ENCODE measurements at regions not wholly inside any gene's neighbourhood (a gene's known extent, or its start where the extent isn't known, plus 50 kb on each side); places are given as distances from the start of the nearest gene placed in this dataset.

GRCh38 chr18:64384101-64384500 is 235.2 kb upstream of the LINC00305 start:
- Histone ChIP-seq H3K9me3 (ENCODE audit: low read length) (peaks cover 40% of the 10 kb centered on the region), H2AFZ (ENCODE audit: low read length) (no peak overlapping the region), H3K79me2 (ENCODE audit: insufficient read depth, low read length) (no peaks in the 10 kb centered on the region), H3K27ac (ENCODE audit: extremely low read length, insufficient read depth, low read length) (no peak overlapping the region), H4K20me1 (ENCODE audit: insufficient read depth, low read length) (no peaks in the 10 kb centered on the region), H3K4me3 (replicated peaks in 1 of 3; ENCODE audit: insufficient read depth in 1 of 3, low read depth in 2 of 3, low read length in 3 of 3) (no peak overlapping the region), H3K27me3 (ENCODE audit: control insufficient read depth in 1 of 2, insufficient read depth in 2 of 2, low read length in 2 of 2) (no peaks in the 10 kb centered on the region), H3K4me1 (ENCODE audit: insufficient read depth, low read length) (no peaks in the 10 kb centered on the region), H3K4me2 (ENCODE audit: low read depth, low read length) (no peak overlapping the region), H3K36me3 (replicated peaks in 1 of 2; ENCODE audit: control insufficient read depth in 1 of 2, insufficient read depth in 2 of 2, low read length in 2 of 2) (no peaks in the 10 kb centered on the region), H3K9ac (ENCODE audit: insufficient read depth, low read depth, low read length) (no peak overlapping the region)
- BruUV-seq (replicated peaks), result no TSS peak
- FAIRE-seq (no peak), ATAC-seq (no peak), DNase-seq (ENCODE audit: low spot score) (no peak)
- WGBS (ENCODE audit: low lambda C conversion rate), result 9% methylated on average over 1 of the region's 1 CpG
- ChIA-PET POLR2A (no interaction called here), CTCF (ENCODE audit: low intra/inter-chr PET ratio, low total read pairs) (no interaction called here)
- in situ Hi-C loops (cut with HindIII; ENCODE audit: extremely low pct_ligation_motif_present, low pct_unique_long_range_greater_than_20kb) (no loop called here), intact Hi-C loops (cut with micrococcal nuclease; ENCODE audit: unreplicated experiment) (no loop called here)
- TF ChIP-seq KLF16 (CRISPR knock-in tag; IDR thresholded peaks at IDR 0.05) (no peak), HCFC1 (IDR thresholded peaks at IDR 0.05; ENCODE audit: low read depth, low read length) (no peak), GPBP1L1 (CRISPR knock-in tag; IDR thresholded peaks at IDR 0.05) (no peak), FOXA3 (CRISPR knock-in tag; IDR thresholded peaks at IDR 0.05) (no peak), HBP1 (CRISPR knock-in tag; IDR thresholded peaks at IDR 0.05; ENCODE audit: low read depth) (no peak), CENPBD1 (CRISPR knock-in tag; IDR thresholded peaks at IDR 0.05; ENCODE audit: borderline replicate concordance, low read depth) (no peak), GMEB2 (CRISPR knock-in tag; IDR thresholded peaks at IDR 0.05; ENCODE audit: low read depth) (no peak), SIN3B (IDR thresholded peaks at IDR 0.05; ENCODE audit: low read length) (no peak), ATF1 (CRISPR knock-in tag; IDR thresholded peaks at IDR 0.05) (no peak), HNF4G (IDR thresholded peaks at IDR 0.05; ENCODE audit: borderline replicate concordance, low read depth, low read length) (no peak), HNF4G (CRISPR knock-in tag; IDR thresholded peaks at IDR 0.05; ENCODE audit: borderline replicate concordance, low read depth) (no peak), MXI1 (IDR thresholded peaks at IDR 0.05; ENCODE audit: borderline replicate concordance, low read depth, low read length) (no peak), ZNF644 (CRISPR knock-in tag; IDR thresholded peaks at IDR 0.05; ENCODE audit: low read depth) (no peak), ZNF550 (CRISPR knock-in tag; IDR thresholded peaks at IDR 0.05; ENCODE audit: borderline replicate concordance) (no peak), KDM6A (CRISPR knock-in tag; IDR thresholded peaks at IDR 0.05; ENCODE audit: low read depth) (no peak)
